ENCODE measurements at regions not wholly inside any gene's neighbourhood (a gene's known extent, or its start where the extent isn't known, plus 50 kb on each side); places are given as distances from the start of the nearest gene placed in this dataset.

- no peak for DNase-seq (ENCODE audit: insufficient read length)
- no peak for FAIRE-seq
- TF ChIP-seq POLR2AphosphoS5 (IDR thresholded peaks at IDR 0.05; ENCODE audit: low read depth, low read length) (no peak), POLR2A (IDR thresholded peaks at IDR 0.05; ENCODE audit: low read depth, low read length) (no peak), TAF1 (IDR thresholded peaks at IDR 0.05; ENCODE audit: borderline replicate concordance, low read depth, low read length) (no peak)
These were observed 265.9 kb downstream of the BMP7 start for GRCh38 chr20:57000441-57000968.

GRCh38 chr20:57001126-57001767 is 265.2 kb downstream of the BMP7 start:
- FAIRE-seq: no peak
- TF ChIP-seq POLR2A (IDR thresholded peaks at IDR 0.05; ENCODE audit: low read depth, low read length): no peak
- no peak for TF ChIP-seq TAF1 (IDR thresholded peaks at IDR 0.05; ENCODE audit: borderline replicate concordance, low read depth, low read length)
- TF ChIP-seq POLR2AphosphoS5 (IDR thresholded peaks at IDR 0.05; ENCODE audit: low read depth, low read length): no peak
- no peak for DNase-seq (ENCODE audit: insufficient read length)

- FAIRE-seq (no peak), DNase-seq (ENCODE audit: insufficient read length) (no peak)
- no peak for TF ChIP-seq POLR2AphosphoS5 (IDR thresholded peaks at IDR 0.05; ENCODE audit: low read depth, low read length)
- TF ChIP-seq TAF1 (IDR thresholded peaks at IDR 0.05; ENCODE audit: borderline replicate concordance, low read depth, low read length): no peak
- no peak for TF ChIP-seq POLR2A (IDR thresholded peaks at IDR 0.05; ENCODE audit: low read depth, low read length)
These were observed 264.3 kb downstream of the BMP7 start for GRCh38 chr20:57002066-57002570.

GRCh38 chr20:57003012-57003411 is 263.4 kb downstream of the BMP7 start:
- TF ChIP-seq TAF1 (IDR thresholded peaks at IDR 0.05; ENCODE audit: borderline replicate concordance, low read depth, low read length) (no peak), POLR2AphosphoS5 (IDR thresholded peaks at IDR 0.05; ENCODE audit: low read depth, low read length) (no peak)
- no peak for DNase-seq (ENCODE audit: insufficient read length)
- no peak for FAIRE-seq

- FAIRE-seq (no peak), DNase-seq (ENCODE audit: insufficient read length) (no peak)
- TF ChIP-seq POLR2AphosphoS5 (IDR thresholded peaks at IDR 0.05; ENCODE audit: low read depth, low read length) (no peak), TAF1 (IDR thresholded peaks at IDR 0.05; ENCODE audit: borderline replicate concordance, low read depth, low read length) (no peak), POLR2A (IDR thresholded peaks at IDR 0.05; ENCODE audit: low read depth, low read length) (no peak)
These were observed 262.0 kb downstream of the BMP7 start for GRCh38 chr20:57004416-57004815.

- FAIRE-seq: no peak
- DNase-seq (ENCODE audit: insufficient read length): no peak
- TF ChIP-seq TAF1 (IDR thresholded peaks at IDR 0.05; ENCODE audit: borderline replicate concordance, low read depth, low read length) (no peak), POLR2A (IDR thresholded peaks at IDR 0.05; ENCODE audit: low read depth, low read length) (no peak), POLR2AphosphoS5 (IDR thresholded peaks at IDR 0.05; ENCODE audit: low read depth, low read length) (no peak)
These were observed 261.2 kb downstream of the BMP7 start for GRCh38 chr20:57004951-57005933.

- DNase-seq (ENCODE audit: insufficient read length) (no peak), FAIRE-seq (no peak)
- TF ChIP-seq POLR2AphosphoS5 (IDR thresholded peaks at IDR 0.05; ENCODE audit: low read depth, low read length) (no peak), POLR2A (IDR thresholded peaks at IDR 0.05; ENCODE audit: low read depth, low read length) (no peak), TAF1 (IDR thresholded peaks at IDR 0.05; ENCODE audit: borderline replicate concordance, low read depth, low read length) (no peak)
These were observed 259.9 kb downstream of the BMP7 start for GRCh38 chr20:57006411-57007170.

- FAIRE-seq (no peak), DNase-seq (ENCODE audit: insufficient read length) (no peak)
- TF ChIP-seq POLR2AphosphoS5 (IDR thresholded peaks at IDR 0.05; ENCODE audit: low read depth, low read length): no peak
- TF ChIP-seq POLR2A (IDR thresholded peaks at IDR 0.05; ENCODE audit: low read depth, low read length): no peak
- TF ChIP-seq TAF1 (IDR thresholded peaks at IDR 0.05; ENCODE audit: borderline replicate concordance, low read depth, low read length): no peak
These were observed 259.3 kb downstream of the BMP7 start for GRCh38 chr20:57007171-57007540.

GRCh38 chr20:57008217-57008616 is 258.2 kb downstream of the BMP7 start:
- no peak for TF ChIP-seq POLR2A (IDR thresholded peaks at IDR 0.05; ENCODE audit: low read depth, low read length)
- no peak for TF ChIP-seq POLR2AphosphoS5 (IDR thresholded peaks at IDR 0.05; ENCODE audit: low read depth, low read length)
- TF ChIP-seq TAF1 (IDR thresholded peaks at IDR 0.05; ENCODE audit: borderline replicate concordance, low read depth, low read length): no peak
- FAIRE-seq (no peak), DNase-seq (ENCODE audit: insufficient read length) (no peak)

- no peak for TF ChIP-seq POLR2A (IDR thresholded peaks at IDR 0.05; ENCODE audit: low read depth, low read length)
- TF ChIP-seq TAF1 (IDR thresholded peaks at IDR 0.05; ENCODE audit: borderline replicate concordance, low read depth, low read length): no peak
- TF ChIP-seq POLR2AphosphoS5 (IDR thresholded peaks at IDR 0.05; ENCODE audit: low read depth, low read length): no peak
- FAIRE-seq: no peak
- no peak for DNase-seq (ENCODE audit: insufficient read length)
These were observed 257.1 kb downstream of the BMP7 start for GRCh38 chr20:57009355-57009754.

- TF ChIP-seq POLR2A (IDR thresholded peaks at IDR 0.05; ENCODE audit: low read depth, low read length) (no peak), POLR2AphosphoS5 (IDR thresholded peaks at IDR 0.05; ENCODE audit: low read depth, low read length) (no peak), TAF1 (IDR thresholded peaks at IDR 0.05; ENCODE audit: borderline replicate concordance, low read depth, low read length) (no peak)
- DNase-seq (ENCODE audit: insufficient read length): no peak
- no peak for FAIRE-seq
These were observed 256.7 kb downstream of the BMP7 start for GRCh38 chr20:57009775-57010174.
